CD4-positive, alpha-beta T cell (primary cell): ENCODE measurements at regions not wholly inside any gene's neighbourhood (a gene's known extent, or its start where the extent isn't known, plus 50 kb on each side); places are given as distances from the start of the nearest gene placed in this dataset.

Experiments used
- ATAC-seq: fragments of 200-7000 bp; cut with Tn5 transposase; one replicate; pipeline ENCODE4 v1.10.0; 2022; ENCODE audit warnings: mild to moderate bottlenecking; ENCODE audit not compliant: poor library complexity
- CTCF ChIA-PET: fragments of 350-600 bp; sonication (Branson Sonifier 250); formaldehyde crosslinking; loops from one replicate; lab custom pipeline; 2021; ENCODE audit warnings: antibody characterized with exemption, inconsistent platforms; lab: Charles Lee
- POLR2A ChIA-PET: fragments of 350-600 bp; sonication (Branson Sonifier 250); formaldehyde crosslinking; loops from one replicate; lab custom pipeline; 2021; ENCODE audit warnings: antibody characterized with exemption, inconsistent platforms; lab: Charles Lee
- DNase-seq, 14 experiments: peaks; one replicate each; pipeline ENCODE4 v3.0.0-alpha.2; 2013 to 2020; ENCODE audit warnings: mixed read lengths in 2 of 14
- H3K27ac ChIP-seq, 2 donors: one replicate each; pipeline versions ENCODE4 v1.5.1 to v1.7.0; 2013; ENCODE audit warnings: low read length in 2 of 2, low read depth in 1 of 2, mild to moderate bottlenecking in 1 of 2
- H3K27me3 ChIP-seq, 2 experiments: 1 replicate in 1 of 2; 2 replicates in 1 of 2; pipeline versions ENCODE4 v1.6.1 to v1.7.0; 2013; ENCODE audit warnings: low read length in 2 of 2, control low read depth in 1 of 2, mild to moderate bottlenecking in 1 of 2, moderate library complexity in 1 of 2; ENCODE audit not compliant: insufficient read depth in 2 of 2, control insufficient read depth in 1 of 2
- H3K36me3 ChIP-seq: one replicate; pipeline ENCODE4 v1.6.1; 2013; ENCODE audit warnings: low read length, control low read depth; ENCODE audit not compliant: insufficient read depth
- H3K4me1 ChIP-seq: one replicate; pipeline ENCODE4 v1.6.1; 2013; ENCODE audit warnings: low read length, control low read depth; ENCODE audit not compliant: insufficient read depth
- H3K4me3 ChIP-seq: one replicate; pipeline ENCODE4 v1.5.1; 2013; ENCODE audit warnings: mild to moderate bottlenecking, low read length, moderate library complexity
- H3K9me3 ChIP-seq, 2 experiments: 1 replicate in 1 of 2; 2 replicates in 1 of 2; pipeline versions ENCODE4 v1.6.1 to v1.7.0; 2013; ENCODE audit warnings: low read length in 2 of 2, mild to moderate bottlenecking in 2 of 2, control low read depth in 1 of 2, moderate library complexity in 1 of 2; ENCODE audit not compliant: control insufficient read depth in 1 of 2, insufficient read depth in 1 of 2
- H3K27ac Mint-ChIP-seq: one replicate; pipeline ENCODE4 v1.8.0; 2020; ENCODE audit warnings: mixed read lengths
- H3K27me3 Mint-ChIP-seq: one replicate; pipeline ENCODE4 v1.8.0; 2021; ENCODE audit warnings: mixed read lengths
- H3K36me3 Mint-ChIP-seq: one replicate; pipeline ENCODE4 v1.8.0; 2021; ENCODE audit warnings: low read depth, mixed read lengths
- H3K4me1 Mint-ChIP-seq: one replicate; pipeline ENCODE4 v1.8.0; 2021; ENCODE audit warnings: low read depth, mixed read lengths
- H3K4me3 Mint-ChIP-seq: one replicate; pipeline ENCODE4 v1.8.0; 2020; ENCODE audit warnings: mild to moderate bottlenecking, mixed read lengths
- H3K9me3 Mint-ChIP-seq: one replicate; pipeline ENCODE4 v1.8.0; 2020; ENCODE audit warnings: mixed read lengths
- intact Hi-C, 2 experiments: fragments of 100-400 bp; cut with DNase I in 1 of 2; cut with micrococcal nuclease in 1 of 2; formaldehyde crosslinking; loops; one replicate each; pipeline versions ENCODE4 v1.15.1 to v1.9.0; 2023 to 2025; cut with DNase I, micrococcal nuclease
- TF ChIP-seq, protein P1 (sequence below): fragments of 200-600 bp; IDR thresholded peaks from one replicate; pipeline ENCODE4 v1.8.0; 2022; ENCODE audit warnings: antibody characterized with exemption, mild to moderate bottlenecking

DNA sequence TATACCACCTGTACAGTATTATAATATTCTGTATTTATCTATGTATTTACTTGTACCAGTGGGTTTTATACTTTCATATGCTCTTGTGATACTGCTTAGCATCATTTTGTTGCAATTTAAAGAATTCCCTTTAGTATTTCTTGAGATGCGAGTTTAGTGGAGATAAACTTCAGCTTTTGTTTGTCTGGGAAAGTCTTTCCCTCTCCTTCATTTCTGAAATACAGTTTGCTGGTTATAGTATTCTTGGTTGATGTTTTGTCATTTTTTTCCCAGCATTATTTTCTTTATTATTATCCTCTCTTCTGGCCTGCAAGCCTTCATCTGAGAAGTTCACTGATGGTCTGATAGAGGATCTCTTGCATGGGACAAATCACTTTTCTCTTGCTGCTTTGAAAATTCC is 136.6 kb upstream of the MCHR2 start:
- CTCF ChIA-PET: no interaction called here
- Histone ChIP-seq H3K4me3 (no peak overlapping the region), H3K4me1 (no peaks in the 10 kb centered on the region), H3K36me3 (no peaks in the 10 kb centered on the region), H3K9me3 (no peaks in the 10 kb centered on the region), H3K27me3 (no peaks in the 10 kb centered on the region), H3K27ac (no peak overlapping the region)
- H3K4me1 Mint-ChIP-seq: no peaks in the 10 kb centered on the region
- ATAC-seq: no peak
- intact Hi-C loops: no loop called here
- DNase-seq: no peak
- no peak overlapping the region for H3K27ac Mint-ChIP-seq
- no peaks in the 10 kb centered on the region for H3K36me3 Mint-ChIP-seq
- H3K9me3 Mint-ChIP-seq: peaks cover 6% of the 10 kb centered on the region
- peaks cover 4% of the 10 kb centered on the region for H3K27me3 Mint-ChIP-seq
- H3K4me3 Mint-ChIP-seq: no peak overlapping the region
- POLR2A ChIA-PET: no interaction called here
- TF ChIP-seq, protein P1, sequence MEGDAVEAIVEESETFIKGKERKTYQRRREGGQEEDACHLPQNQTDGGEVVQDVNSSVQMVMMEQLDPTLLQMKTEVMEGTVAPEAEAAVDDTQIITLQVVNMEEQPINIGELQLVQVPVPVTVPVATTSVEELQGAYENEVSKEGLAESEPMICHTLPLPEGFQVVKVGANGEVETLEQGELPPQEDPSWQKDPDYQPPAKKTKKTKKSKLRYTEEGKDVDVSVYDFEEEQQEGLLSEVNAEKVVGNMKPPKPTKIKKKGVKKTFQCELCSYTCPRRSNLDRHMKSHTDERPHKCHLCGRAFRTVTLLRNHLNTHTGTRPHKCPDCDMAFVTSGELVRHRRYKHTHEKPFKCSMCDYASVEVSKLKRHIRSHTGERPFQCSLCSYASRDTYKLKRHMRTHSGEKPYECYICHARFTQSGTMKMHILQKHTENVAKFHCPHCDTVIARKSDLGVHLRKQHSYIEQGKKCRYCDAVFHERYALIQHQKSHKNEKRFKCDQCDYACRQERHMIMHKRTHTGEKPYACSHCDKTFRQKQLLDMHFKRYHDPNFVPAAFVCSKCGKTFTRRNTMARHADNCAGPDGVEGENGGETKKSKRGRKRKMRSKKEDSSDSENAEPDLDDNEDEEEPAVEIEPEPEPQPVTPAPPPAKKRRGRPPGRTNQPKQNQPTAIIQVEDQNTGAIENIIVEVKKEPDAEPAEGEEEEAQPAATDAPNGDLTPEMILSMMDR: no peak

- H3K27ac Mint-ChIP-seq: no peak overlapping the region
- no peak overlapping the region for H3K27ac ChIP-seq
- H3K27me3 Mint-ChIP-seq: peaks cover 16% of the 10 kb centered on the region
- ChIA-PET CTCF (no interaction called here), POLR2A (no interaction called here)
- TF ChIP-seq, protein P1: no peak
- H3K27me3 ChIP-seq: no peaks in the 10 kb centered on the region
- no peak overlapping the region for H3K4me3 Mint-ChIP-seq
- no peaks in the 10 kb centered on the region for H3K4me1 ChIP-seq
- H3K36me3 Mint-ChIP-seq: no peaks in the 10 kb centered on the region
- peaks cover 6% of the 10 kb centered on the region for H3K9me3 Mint-ChIP-seq
- H3K9me3 ChIP-seq: no peaks in the 10 kb centered on the region
- intact Hi-C loops: no loop called here
- no peak overlapping the region for H3K4me3 ChIP-seq
- H3K36me3 ChIP-seq: no peaks in the 10 kb centered on the region
- no peak for DNase-seq
- ATAC-seq: no peak
- no peaks in the 10 kb centered on the region for H3K4me1 Mint-ChIP-seq
Observed at GRCh38 chr6:100126790-100127484, 132.9 kb upstream of the MCHR2 start.

- no peaks in the 10 kb centered on the region for H3K36me3 Mint-ChIP-seq
- H3K4me3 Mint-ChIP-seq: no peak overlapping the region
- intact Hi-C loops: no loop called here
- H3K9me3 Mint-ChIP-seq: no peaks in the 10 kb centered on the region
- no peak for DNase-seq
- H3K36me3 ChIP-seq: no peaks in the 10 kb centered on the region
- no peak overlapping the region for H3K4me3 ChIP-seq
- ChIA-PET CTCF (no interaction called here), POLR2A (no interaction called here)
- no peaks in the 10 kb centered on the region for H3K27me3 ChIP-seq
- no peaks in the 10 kb centered on the region for H3K4me1 Mint-ChIP-seq
- H3K27me3 Mint-ChIP-seq: peaks cover 20% of the 10 kb centered on the region
- ATAC-seq: no peak
- no peaks in the 10 kb centered on the region for H3K4me1 ChIP-seq
- TF ChIP-seq, protein P1: no peak
- no peak overlapping the region for H3K27ac Mint-ChIP-seq
- H3K9me3 ChIP-seq: no peaks in the 10 kb centered on the region
- H3K27ac ChIP-seq: no peak overlapping the region
Observed at GRCh38 chr6:100121854-100122609, 128.0 kb upstream of the MCHR2 start.
